Ectodermal cell (in vitro differentiated cells): ENCODE measurements at regions not wholly inside any gene's neighbourhood (a gene's known extent, or its start where the extent isn't known, plus 50 kb on each side); places are given as distances from the start of the nearest gene placed in this dataset.

Experiments used
- H3K27ac ChIP-seq: 2 replicates; pipeline ENCODE4 v1.7.0; 2013; ENCODE audit warnings: mild to moderate bottlenecking, low read depth, low read length; ENCODE audit not compliant: insufficient read depth, poor library complexity, severe bottlenecking
- H3K27me3 ChIP-seq: 2 replicates; pipeline ENCODE4 v1.7.0; 2013; ENCODE audit warnings: mild to moderate bottlenecking, low read length; ENCODE audit not compliant: insufficient read depth, control insufficient read depth, poor library complexity, severe bottlenecking
- H3K36me3 ChIP-seq: one replicate; pipeline ENCODE4 v1.7.0; 2013; ENCODE audit warnings: low read length; ENCODE audit not compliant: control insufficient read depth, insufficient read depth
- H3K4me1 ChIP-seq: one replicate; pipeline ENCODE4 v1.7.0; 2013; ENCODE audit warnings: low read length; ENCODE audit not compliant: control insufficient read depth, insufficient read depth
- H3K4me3 ChIP-seq: 2 replicates; pipeline ENCODE4 v1.7.0; 2013; ENCODE audit warnings: low read depth, low read length, control low read depth; ENCODE audit not compliant: insufficient read depth
- H3K9me3 ChIP-seq: 2 replicates; pipeline ENCODE4 v1.7.0; 2013; ENCODE audit warnings: mild to moderate bottlenecking, low read length, moderate library complexity; ENCODE audit not compliant: control insufficient read depth
- WGBS, 2 experiments: methylation state at CpG; one replicate each; pipeline ENCODE4 v1.1.7; 2013; ENCODE audit warnings: missing lambda C conversion rate in 2 of 2; 5-methylcytosine and 5-hydroxymethylcytosine counted together

GRCh38 chr1:194723067-194723466, 1536.7 kb upstream of the B3GALT2 start:
- no peaks in the 10 kb centered on the region for H3K27me3 ChIP-seq
- no peaks in the 10 kb centered on the region for H3K4me1 ChIP-seq
- no peak overlapping the region for H3K4me3 ChIP-seq
- no peaks in the 10 kb centered on the region for H3K9me3 ChIP-seq
- H3K27ac ChIP-seq = no peak overlapping the region
- H3K36me3 ChIP-seq = no peaks in the 10 kb centered on the region

GRCh38 chr1:194717941-194718340, 1531.5 kb upstream of the B3GALT2 start:
- H3K27me3 ChIP-seq = no peaks in the 10 kb centered on the region
- 100% methylated on average over 1 of the region's 1 CpG for WGBS, 2 experiments
- no peak overlapping the region for H3K4me3 ChIP-seq
- no peaks in the 10 kb centered on the region for H3K9me3 ChIP-seq
- no peak overlapping the region for H3K27ac ChIP-seq
- H3K4me1 ChIP-seq = no peaks in the 10 kb centered on the region
- H3K36me3 ChIP-seq = no peaks in the 10 kb centered on the region

- Histone ChIP-seq H3K9me3 (no peaks in the 10 kb centered on the region), H3K4me1 (no peaks in the 10 kb centered on the region), H3K27me3 (no peaks in the 10 kb centered on the region), H3K27ac (no peak overlapping the region), H3K36me3 (no peaks in the 10 kb centered on the region), H3K4me3 (no peak overlapping the region)
- WGBS, 2 experiments = 88 to 94% methylated on average over 1 of the region's 1 CpG
Observed at GRCh38 chr1:194717334-194717733, 1530.9 kb upstream of the B3GALT2 start.

- Histone ChIP-seq H3K27me3 (no peaks in the 10 kb centered on the region), H3K27ac (no peak overlapping the region), H3K4me3 (no peak overlapping the region), H3K36me3 (no peaks in the 10 kb centered on the region), H3K4me1 (no peaks in the 10 kb centered on the region), H3K9me3 (no peaks in the 10 kb centered on the region)
- WGBS, 2 experiments = 96 to 100% methylated on average over 2 of the region's 2 CpGs
Observed at GRCh38 chr1:194710671-194711070, 1524.3 kb upstream of the B3GALT2 start.

- Histone ChIP-seq H3K36me3 (no peaks in the 10 kb centered on the region), H3K27ac (no peak overlapping the region), H3K27me3 (no peaks in the 10 kb centered on the region), H3K9me3 (no peaks in the 10 kb centered on the region), H3K4me1 (no peaks in the 10 kb centered on the region), H3K4me3 (no peak overlapping the region)
- WGBS, 2 experiments = 89 to 93% methylated on average over 3 of the region's 3 CpGs
Observed at GRCh38 chr1:194709439-194709838, 1523.0 kb upstream of the B3GALT2 start.

- Histone ChIP-seq H3K27ac (no peak overlapping the region), H3K27me3 (no peaks in the 10 kb centered on the region), H3K4me3 (no peak overlapping the region), H3K36me3 (no peaks in the 10 kb centered on the region), H3K9me3 (no peaks in the 10 kb centered on the region), H3K4me1 (no peaks in the 10 kb centered on the region)
- 92 to 95% methylated on average over 6 of the region's 6 CpGs for WGBS, 2 experiments
Observed at GRCh38 chr1:194707074-194707473, 1520.7 kb upstream of the B3GALT2 start.

GRCh38 chr1:194705123-194705854, 1518.9 kb upstream of the B3GALT2 start:
- no peaks in the 10 kb centered on the region for H3K9me3 ChIP-seq
- no peaks in the 10 kb centered on the region for H3K4me1 ChIP-seq
- no peaks in the 10 kb centered on the region for H3K36me3 ChIP-seq
- H3K27me3 ChIP-seq = no peaks in the 10 kb centered on the region
- no peak overlapping the region for H3K27ac ChIP-seq
- no peak overlapping the region for H3K4me3 ChIP-seq
- 70 to 85% methylated on average over 3 of the region's 3 CpGs for WGBS, 2 experiments

- Histone ChIP-seq H3K27me3 (no peaks in the 10 kb centered on the region), H3K4me1 (no peaks in the 10 kb centered on the region), H3K36me3 (no peaks in the 10 kb centered on the region), H3K27ac (no peak overlapping the region), H3K9me3 (no peaks in the 10 kb centered on the region), H3K4me3 (no peak overlapping the region)
- WGBS, 2 experiments = 90 to 92% methylated on average over 7 of the region's 7 CpGs
Observed at GRCh38 chr1:194698908-194699318, 1512.5 kb upstream of the B3GALT2 start.

GRCh38 chr1:194693244-194693643, 1506.8 kb upstream of the B3GALT2 start:
- H3K36me3 ChIP-seq = no peaks in the 10 kb centered on the region
- no peaks in the 10 kb centered on the region for H3K4me1 ChIP-seq
- no peaks in the 10 kb centered on the region for H3K9me3 ChIP-seq
- no peak overlapping the region for H3K4me3 ChIP-seq
- H3K27me3 ChIP-seq = no peaks in the 10 kb centered on the region
- 95 to 100% methylated on average over 2 of the region's 2 CpGs for WGBS, 2 experiments
- H3K27ac ChIP-seq = no peak overlapping the region

- Histone ChIP-seq H3K4me1 (no peaks in the 10 kb centered on the region), H3K4me3 (no peak overlapping the region), H3K36me3 (no peaks in the 10 kb centered on the region), H3K9me3 (no peaks in the 10 kb centered on the region), H3K27ac (no peak overlapping the region), H3K27me3 (no peaks in the 10 kb centered on the region)
- no CpG with 5 or more reads among the region's 2 CpGs for WGBS, 2 experiments
Observed at GRCh38 chr1:194684636-194685035, 1498.2 kb upstream of the B3GALT2 start.

GRCh38 chr1:194658090-194658439, 1471.7 kb upstream of the B3GALT2 start:
- no peaks in the 10 kb centered on the region for H3K4me1 ChIP-seq
- no peaks in the 10 kb centered on the region for H3K9me3 ChIP-seq
- no peaks in the 10 kb centered on the region for H3K27me3 ChIP-seq
- H3K27ac ChIP-seq = no peak overlapping the region
- H3K36me3 ChIP-seq = no peaks in the 10 kb centered on the region
- no peak overlapping the region for H3K4me3 ChIP-seq
- WGBS, 2 experiments = 95 to 97% methylated on average over 1 of the region's 1 CpG
